Suprapubic skin (tissue), 4 donors: ENCODE measurements at regions not wholly inside any gene's neighbourhood (a gene's known extent, or its start where the extent isn't known, plus 50 kb on each side); places are given as distances from the start of the nearest gene placed in this dataset.

Experiments used
- DNase-seq, 2 donors: peaks; one replicate each; pipeline ENCODE4 v3.0.0-alpha.2; 2019; ENCODE audit warnings: low spot score in 2 of 2
- H3K27ac ChIP-seq: fragments of 200-600 bp; sonication (generic); one replicate; pipeline ENCODE4 v1.5.1; 2019
- H3K27me3 ChIP-seq: fragments of 200-600 bp; sonication (generic); one replicate; pipeline ENCODE4 v1.5.1; 2019
- H3K36me3 ChIP-seq: fragments of 200-600 bp; sonication (generic); one replicate; pipeline ENCODE4 v1.5.1; 2019
- H3K4me1 ChIP-seq: fragments of 200-600 bp; sonication (generic); one replicate; pipeline ENCODE4 v1.5.1; 2019
- H3K4me3 ChIP-seq: fragments of 200-600 bp; sonication (generic); one replicate; pipeline ENCODE4 v1.5.1; 2019; ENCODE audit warnings: mild to moderate bottlenecking
- H3K9me3 ChIP-seq: fragments of 200-600 bp; sonication (generic); one replicate; pipeline ENCODE4 v1.5.1; 2019
- EP300 ChIP-seq: sonication (generic); formaldehyde crosslinking; IDR thresholded peaks from one replicate; pipeline ENCODE4 v1.6.1; 2017; ENCODE audit warnings: antibody characterized with exemption
- POLR2A ChIP-seq, 2 donors: fragments of 450-650 bp; IDR thresholded peaks; one replicate each; pipeline ENCODE4 v1.6.1; 2017; ENCODE audit warnings: antibody characterized with exemption in 2 of 2, mild to moderate bottlenecking in 2 of 2, moderate library complexity in 2 of 2
- POLR2AphosphoS5 ChIP-seq, 3 donors: sonication (generic); formaldehyde crosslinking; IDR thresholded peaks; one replicate each; pipeline ENCODE4 v1.6.1; 2017; ENCODE audit warnings: antibody characterized with exemption in 3 of 3
- WGBS: methylation state at CpG from one replicate; pipeline ENCODE4 v1.1.5; 2018; 5-methylcytosine and 5-hydroxymethylcytosine counted together
- TF ChIP-seq, protein P1 (sequence below), 2 donors: fragments of 200-600 bp in 1 of 2; fragments of 450-650 bp in 1 of 2; sonication (generic) in 1 of 2; IDR thresholded peaks; one replicate each; pipeline ENCODE4 v1.5.1; 2016 to 2019; ENCODE audit warnings: antibody characterized with exemption in 2 of 2, mild to moderate bottlenecking in 1 of 2, moderate library complexity in 1 of 2

- H3K4me1 ChIP-seq: peaks cover 7% of the 10 kb centered on the region
- WGBS: 65% methylated on average over 8 of the region's 8 CpGs
- TF ChIP-seq, protein P1, sequence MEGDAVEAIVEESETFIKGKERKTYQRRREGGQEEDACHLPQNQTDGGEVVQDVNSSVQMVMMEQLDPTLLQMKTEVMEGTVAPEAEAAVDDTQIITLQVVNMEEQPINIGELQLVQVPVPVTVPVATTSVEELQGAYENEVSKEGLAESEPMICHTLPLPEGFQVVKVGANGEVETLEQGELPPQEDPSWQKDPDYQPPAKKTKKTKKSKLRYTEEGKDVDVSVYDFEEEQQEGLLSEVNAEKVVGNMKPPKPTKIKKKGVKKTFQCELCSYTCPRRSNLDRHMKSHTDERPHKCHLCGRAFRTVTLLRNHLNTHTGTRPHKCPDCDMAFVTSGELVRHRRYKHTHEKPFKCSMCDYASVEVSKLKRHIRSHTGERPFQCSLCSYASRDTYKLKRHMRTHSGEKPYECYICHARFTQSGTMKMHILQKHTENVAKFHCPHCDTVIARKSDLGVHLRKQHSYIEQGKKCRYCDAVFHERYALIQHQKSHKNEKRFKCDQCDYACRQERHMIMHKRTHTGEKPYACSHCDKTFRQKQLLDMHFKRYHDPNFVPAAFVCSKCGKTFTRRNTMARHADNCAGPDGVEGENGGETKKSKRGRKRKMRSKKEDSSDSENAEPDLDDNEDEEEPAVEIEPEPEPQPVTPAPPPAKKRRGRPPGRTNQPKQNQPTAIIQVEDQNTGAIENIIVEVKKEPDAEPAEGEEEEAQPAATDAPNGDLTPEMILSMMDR (IDR thresholded peaks at IDR 0.05): no peak
- TF ChIP-seq EP300 (no peak), POLR2AphosphoS5 (IDR thresholded peaks at IDR 0.05) (no peak), POLR2A (IDR thresholded peaks at IDR 0.05) (no peak)
- DNase-seq: peak in 1 of 2 donors; percentile 57
- H3K9me3 ChIP-seq: no peaks in the 10 kb centered on the region
- peaks cover 90% of the 10 kb centered on the region for H3K36me3 ChIP-seq
- H3K4me3 ChIP-seq: no peak overlapping the region
- H3K27ac ChIP-seq: no peak overlapping the region
- H3K27me3 ChIP-seq: no peaks in the 10 kb centered on the region
Measured at GRCh38 chr7:149616898-149617297, 119.3 kb upstream of the ZNF746 start.

GRCh38 chr7:149615690-149616270 is 118.2 kb upstream of the ZNF746 start:
- Histone ChIP-seq H3K4me3 (no peak overlapping the region), H3K9me3 (no peaks in the 10 kb centered on the region), H3K36me3 (peaks cover 96% of the 10 kb centered on the region), H3K4me1 (peaks cover 4% of the 10 kb centered on the region), H3K27ac (no peak overlapping the region), H3K27me3 (no peaks in the 10 kb centered on the region)
- 87% methylated on average over 13 of the region's 13 CpGs for WGBS
- no peak for TF ChIP-seq EP300
- TF ChIP-seq, protein P1 (IDR thresholded peaks at IDR 0.05): no peak
- no peak for TF ChIP-seq POLR2AphosphoS5 (IDR thresholded peaks at IDR 0.05)
- TF ChIP-seq POLR2A (IDR thresholded peaks at IDR 0.05): no peak
- DNase-seq: no peak

DNA sequence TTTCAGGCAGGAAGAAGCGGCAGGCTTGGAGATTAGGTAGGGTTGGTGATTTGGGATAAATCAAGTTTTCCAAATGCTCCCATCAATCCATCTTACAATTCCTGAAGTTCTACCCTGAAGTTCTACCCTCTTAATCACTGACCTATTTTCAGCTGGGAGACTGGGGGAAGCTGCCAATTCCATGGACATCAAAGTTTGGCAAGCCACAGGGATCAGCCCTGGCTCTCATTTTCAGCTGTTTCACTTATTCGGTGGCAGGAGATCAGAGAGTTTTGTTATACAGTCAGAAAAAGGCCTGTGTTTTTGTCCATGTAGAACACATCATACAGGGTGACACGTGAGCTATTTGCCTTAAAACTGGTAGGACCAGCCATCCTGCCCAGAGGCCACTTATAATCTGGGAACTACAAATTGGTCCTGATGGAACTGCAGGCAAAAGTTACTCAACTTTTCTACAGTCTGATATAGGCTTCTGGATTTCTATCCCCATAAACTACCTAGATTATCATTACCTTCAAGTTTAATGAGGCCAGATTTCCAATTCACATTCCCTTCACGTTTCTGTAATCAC is 112.9 kb upstream of the ZNF746 start:
- peak in 1 of 2 donors; percentile 33 for DNase-seq
- no peaks in the 10 kb centered on the region for H3K9me3 ChIP-seq
- peaks cover 65% of the 10 kb centered on the region for H3K36me3 ChIP-seq
- 62% methylated on average over 4 of the region's 4 CpGs for WGBS
- H3K4me1 ChIP-seq: no peaks in the 10 kb centered on the region
- no peak overlapping the region for H3K4me3 ChIP-seq
- no peak for TF ChIP-seq EP300
- TF ChIP-seq, protein P1 (IDR thresholded peaks at IDR 0.05): no peak
- TF ChIP-seq POLR2A (IDR thresholded peaks at IDR 0.05): no peak
- no peaks in the 10 kb centered on the region for H3K27me3 ChIP-seq
- no peak overlapping the region for H3K27ac ChIP-seq

GRCh38 chr7:149608168-149608567 is 110.6 kb upstream of the ZNF746 start:
- Histone ChIP-seq H3K27ac (no peak overlapping the region), H3K9me3 (no peaks in the 10 kb centered on the region), H3K27me3 (no peaks in the 10 kb centered on the region), H3K36me3 (peaks cover 47% of the 10 kb centered on the region), H3K4me3 (no peak overlapping the region), H3K4me1 (no peaks in the 10 kb centered on the region)
- 97% methylated on average over 2 of the region's 2 CpGs for WGBS
- DNase-seq: no peak
- no peak for TF ChIP-seq POLR2A (IDR thresholded peaks at IDR 0.05)
- TF ChIP-seq EP300: no peak
- TF ChIP-seq, protein P1 (IDR thresholded peaks at IDR 0.05): no peak
- TF ChIP-seq POLR2AphosphoS5 (IDR thresholded peaks at IDR 0.05): no peak

DNA sequence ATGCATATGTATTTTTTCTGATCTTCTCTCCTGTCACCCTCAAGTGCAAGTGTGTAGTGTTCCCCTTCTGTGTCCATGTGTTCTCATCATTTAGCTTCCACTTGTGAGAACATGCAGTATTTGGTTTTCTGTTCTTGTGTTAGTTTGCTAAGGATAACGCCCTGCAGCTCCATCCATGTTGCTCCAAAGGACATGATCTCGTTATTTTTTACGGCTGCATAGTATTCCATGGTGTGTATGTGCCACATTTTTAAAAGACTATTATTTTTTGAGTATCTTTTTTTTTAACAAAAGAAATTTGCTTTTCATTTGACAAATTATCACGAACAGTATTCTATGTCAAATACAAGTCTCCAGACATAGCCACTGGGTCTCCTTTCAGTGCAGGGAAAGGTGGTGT is 110.1 kb upstream of the ZNF746 start:
- no peaks in the 10 kb centered on the region for H3K9me3 ChIP-seq
- TF ChIP-seq POLR2A (IDR thresholded peaks at IDR 0.05) (no peak), EP300 (no peak), POLR2AphosphoS5 (IDR thresholded peaks at IDR 0.05) (no peak)
- TF ChIP-seq, protein P1 (IDR thresholded peaks at IDR 0.05): no peak
- peaks cover 47% of the 10 kb centered on the region for H3K36me3 ChIP-seq
- 97% methylated on average over 4 of the region's 4 CpGs for WGBS
- H3K27ac ChIP-seq: no peak overlapping the region
- no peak overlapping the region for H3K4me3 ChIP-seq
- no peaks in the 10 kb centered on the region for H3K4me1 ChIP-seq
- no peak for DNase-seq
- no peaks in the 10 kb centered on the region for H3K27me3 ChIP-seq
